GM21360 (cell line): ENCODE measurements at regions not wholly inside any gene's neighbourhood (a gene's known extent, or its start where the extent isn't known, plus 50 kb on each side); places are given as distances from the start of the nearest gene placed in this dataset.
"Not testable (repeated sequence)": the region's sequence is repeated elsewhere in the genome, so short reads cannot be mapped to it uniquely, and the experiment has no call there.

Experiments
- ATAC-seq: cut with Tn5 transposase; IDR thresholded peaks from one replicate; pipeline ENCODE4 v1.9.1; 2021; ENCODE audit warnings: mild to moderate bottlenecking, moderate library complexity; ENCODE audit not compliant: unreplicated experiment

- ATAC-seq: not testable (repeated sequence)
Observed at GRCh38 chr1:29604796-29605195, 368.5 kb downstream of the PTPRU start.

GRCh38 chr1:29603622-29604021 lies 367.3 kb downstream of the PTPRU start:
- ATAC-seq: no peak

DNA sequence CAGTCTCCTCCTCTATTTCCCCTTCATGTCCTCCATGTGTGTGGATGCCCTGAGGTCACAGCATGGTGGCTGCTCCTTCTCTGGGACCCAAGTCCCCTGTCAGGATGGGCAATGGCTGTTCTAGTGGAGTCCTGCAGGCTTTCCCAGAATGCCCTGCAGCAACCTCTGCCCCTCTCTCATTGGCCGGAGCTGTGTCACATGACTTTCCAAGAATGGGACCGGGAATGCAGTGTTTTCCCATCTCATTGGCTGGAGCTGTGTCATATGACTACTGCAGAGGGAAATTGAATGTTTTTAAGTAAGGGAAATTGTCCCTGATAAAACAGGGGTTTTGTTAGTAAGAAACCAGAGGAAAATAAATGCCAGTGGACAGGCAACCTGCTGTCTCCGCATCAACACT lies 365.9 kb downstream of the PTPRU start:
- ATAC-seq: no peak

DNA sequence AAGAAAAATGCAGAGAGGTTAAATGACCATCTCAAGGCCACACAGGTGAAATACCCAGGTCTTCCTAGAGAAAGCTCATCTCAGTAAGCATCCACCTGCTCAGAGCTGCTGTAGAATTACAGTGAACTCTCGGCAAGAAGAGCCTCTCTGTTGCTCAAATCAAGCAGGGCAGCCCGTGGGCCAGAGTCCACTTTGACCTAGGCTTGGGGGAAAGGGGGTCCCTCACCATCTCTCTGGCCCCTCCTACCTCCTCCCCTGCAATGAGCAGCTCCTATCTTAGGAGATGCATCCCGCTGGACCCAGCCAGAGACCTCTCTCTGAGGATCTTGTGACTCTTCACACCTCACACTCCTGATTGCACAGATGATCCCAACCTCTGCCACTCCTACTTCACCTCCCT lies 364.7 kb downstream of the PTPRU start:
- ATAC-seq: no peak

DNA sequence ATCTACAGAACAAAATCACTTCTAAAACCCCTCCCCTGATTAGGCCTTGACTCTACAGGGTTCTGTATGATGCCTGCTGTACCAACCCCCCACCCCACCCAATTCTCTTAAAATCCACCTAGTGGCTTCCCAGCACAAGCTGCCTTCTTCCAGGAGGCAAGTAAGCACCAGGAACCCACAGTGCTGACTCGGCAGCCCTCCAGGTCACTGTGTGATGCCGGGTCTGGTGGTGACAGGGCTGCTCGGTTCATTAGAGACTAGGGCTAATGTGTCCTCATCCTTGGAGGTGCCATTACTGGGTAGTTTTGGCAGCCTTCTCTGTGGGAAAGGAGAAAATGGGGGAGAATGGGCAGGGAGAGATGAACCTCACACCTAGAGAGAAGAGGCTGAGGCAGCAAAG lies 363.5 kb downstream of the PTPRU start:
- ATAC-seq: no peak

DNA sequence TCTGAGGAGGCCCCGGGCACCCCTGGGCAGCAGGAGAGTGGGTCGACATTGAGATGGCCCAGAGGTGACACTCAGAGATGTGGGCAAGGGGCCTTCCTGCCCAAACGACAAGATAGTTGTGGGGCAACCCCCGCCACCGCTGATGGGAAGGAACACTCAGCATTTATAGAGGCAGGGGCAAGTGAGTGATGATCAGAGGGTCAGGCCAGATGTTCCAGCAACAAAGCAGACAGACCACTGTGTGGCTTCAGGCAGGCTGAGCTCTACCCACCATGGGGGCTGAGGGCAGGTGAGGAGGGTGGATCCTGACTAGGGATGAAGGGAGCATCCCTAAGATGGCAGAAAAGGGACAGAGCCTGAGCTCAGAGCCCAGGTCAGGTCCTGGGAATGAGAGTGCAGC lies 362.7 kb downstream of the PTPRU start:
- ATAC-seq: no peak

GRCh38 chr1:29597861-29598260 lies 361.5 kb downstream of the PTPRU start:
- ATAC-seq: no peak

DNA sequence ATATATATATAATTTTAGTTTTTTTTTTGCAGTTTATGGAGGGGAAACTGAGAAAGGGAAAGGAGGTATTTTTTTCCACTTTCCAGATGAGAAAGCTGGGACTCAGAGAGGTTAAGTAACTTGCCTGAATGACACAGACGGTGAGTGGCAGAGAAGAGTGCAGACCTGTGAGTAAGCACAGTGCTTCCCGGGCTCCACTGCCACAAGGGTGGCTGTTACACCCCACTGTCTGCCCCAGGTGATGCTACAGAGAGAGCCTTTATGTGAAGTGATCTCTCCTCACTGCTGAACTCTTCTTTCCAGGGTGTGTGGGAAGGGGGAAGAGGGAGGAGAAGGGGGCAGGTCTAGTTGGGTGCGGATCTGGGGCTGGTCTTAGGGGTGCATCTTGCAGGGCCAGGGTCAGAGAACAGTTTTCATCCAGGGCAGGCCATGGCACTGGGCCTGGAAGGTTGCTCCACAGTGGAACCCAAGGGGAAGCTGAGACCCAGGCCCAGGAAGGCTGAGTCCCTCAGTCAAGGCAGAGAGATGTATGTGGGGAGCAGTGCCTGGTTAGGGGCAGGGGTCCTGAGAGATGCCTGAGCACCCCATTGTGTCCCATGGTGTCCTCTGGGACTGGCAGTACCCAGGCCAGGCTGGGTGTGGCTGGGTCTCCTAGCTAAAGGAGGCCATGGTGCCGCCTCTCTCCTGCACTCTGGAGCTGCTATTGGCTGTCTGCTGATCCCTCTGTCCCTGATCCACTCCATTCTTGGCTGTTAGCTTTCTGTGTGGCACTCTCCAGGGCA lies 357.5 kb downstream of the PTPRU start:
- ATAC-seq: no peak

DNA sequence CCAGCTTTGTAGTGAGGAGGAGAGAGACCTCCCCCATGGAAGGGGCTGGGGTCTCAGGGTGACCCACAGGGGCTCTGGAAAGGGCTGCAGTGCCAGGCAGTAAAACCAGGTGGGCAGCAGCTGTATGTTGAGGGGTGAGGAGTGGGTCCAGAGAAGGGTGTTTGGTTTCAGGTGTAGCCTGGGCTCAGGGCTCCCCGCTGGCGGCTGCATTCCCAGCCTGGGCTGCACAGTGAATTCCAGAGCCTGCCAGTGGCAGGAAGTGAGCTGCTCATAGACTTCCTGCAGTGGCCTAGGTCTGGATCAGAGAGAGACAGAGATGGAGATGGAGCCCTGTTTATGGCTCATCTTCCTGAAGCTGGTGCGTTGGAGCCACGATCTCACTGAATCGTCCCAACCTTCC lies 356.4 kb downstream of the PTPRU start:
- no peak for ATAC-seq

DNA sequence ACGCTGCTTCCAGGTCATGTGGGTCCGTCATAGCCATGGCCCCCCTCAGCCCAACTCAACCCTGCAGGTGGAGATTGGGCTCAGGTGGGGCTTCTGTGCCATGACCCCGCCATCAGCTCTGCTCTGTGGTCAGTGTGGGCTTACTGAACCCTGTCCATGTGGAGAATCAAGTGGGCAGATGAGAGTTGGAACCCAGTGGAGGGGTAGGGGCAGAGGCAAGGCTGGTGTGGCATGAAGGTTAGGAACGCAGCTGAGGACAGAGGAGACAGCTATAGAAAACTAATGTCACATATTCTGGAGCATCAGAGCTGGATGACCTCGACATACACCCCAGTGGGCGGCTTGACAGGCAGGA lies 355.9 kb downstream of the PTPRU start:
- no peak for ATAC-seq

DNA sequence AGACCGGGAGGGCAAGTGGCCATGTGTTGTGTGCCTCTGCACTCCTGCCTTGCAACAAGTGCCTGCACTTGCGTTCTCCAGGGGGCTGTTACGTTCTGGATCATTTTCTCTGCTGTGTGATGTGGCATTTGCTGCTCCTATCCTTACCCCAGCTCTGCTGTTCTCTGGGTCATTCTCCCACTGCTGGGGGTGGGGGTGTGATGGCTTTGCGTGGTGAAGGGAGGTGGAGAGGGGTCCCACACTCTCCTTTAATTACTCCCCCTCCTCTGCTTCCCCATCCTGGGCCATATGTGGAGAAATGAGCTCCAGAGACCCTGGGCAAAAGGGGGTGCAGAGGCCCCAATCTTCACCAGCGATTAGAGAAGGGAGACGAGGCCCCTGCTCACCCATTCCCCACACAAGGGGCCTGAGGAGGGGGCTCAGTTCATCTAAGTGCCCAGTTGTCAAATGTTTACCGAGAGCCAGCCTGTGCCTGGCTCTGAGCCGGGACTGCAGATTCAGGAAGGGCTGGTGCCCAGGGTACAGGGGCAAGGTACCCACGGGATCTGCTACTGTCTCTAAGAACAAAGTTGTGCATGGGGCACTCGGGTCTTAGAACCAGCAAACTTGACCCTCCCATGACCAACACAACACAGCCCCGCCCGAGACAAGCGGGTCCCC lies 355.4 kb downstream of the PTPRU start:
- ATAC-seq: no peak

- no peak for ATAC-seq
Observed at GRCh38 chr1:29590583-29591565, 354.6 kb downstream of the PTPRU start.

- not testable (repeated sequence) for ATAC-seq
Observed at GRCh38 chr1:29589716-29590115, 353.4 kb downstream of the PTPRU start.

- ATAC-seq: no peak
Observed at GRCh38 chr1:29586991-29587745, 350.8 kb downstream of the PTPRU start.

- no peak for ATAC-seq
Observed at GRCh38 chr1:29586215-29586614, 349.9 kb downstream of the PTPRU start.

DNA sequence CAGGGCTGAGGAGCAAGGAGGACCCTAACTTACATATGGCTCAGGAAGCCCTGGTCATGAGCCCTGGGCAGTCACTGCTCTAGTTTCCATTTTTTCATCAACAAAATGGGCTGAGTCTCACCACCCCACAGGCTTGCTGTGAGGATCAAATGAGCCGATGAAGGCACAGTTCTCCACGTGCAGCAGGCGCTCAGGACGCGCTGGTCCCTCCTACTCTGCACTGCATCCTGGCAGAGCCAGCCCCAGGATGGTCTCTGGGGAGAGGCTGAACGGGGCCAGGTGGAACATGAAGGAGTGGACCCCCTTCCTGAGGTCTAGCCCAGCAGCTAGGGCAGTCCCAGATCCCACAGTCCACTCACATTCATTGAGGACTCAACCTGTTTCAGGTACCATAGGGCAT lies 349.3 kb downstream of the PTPRU start:
- ATAC-seq: no peak

GRCh38 chr1:29585201-29585600 lies 348.9 kb downstream of the PTPRU start:
- ATAC-seq: no peak

DNA sequence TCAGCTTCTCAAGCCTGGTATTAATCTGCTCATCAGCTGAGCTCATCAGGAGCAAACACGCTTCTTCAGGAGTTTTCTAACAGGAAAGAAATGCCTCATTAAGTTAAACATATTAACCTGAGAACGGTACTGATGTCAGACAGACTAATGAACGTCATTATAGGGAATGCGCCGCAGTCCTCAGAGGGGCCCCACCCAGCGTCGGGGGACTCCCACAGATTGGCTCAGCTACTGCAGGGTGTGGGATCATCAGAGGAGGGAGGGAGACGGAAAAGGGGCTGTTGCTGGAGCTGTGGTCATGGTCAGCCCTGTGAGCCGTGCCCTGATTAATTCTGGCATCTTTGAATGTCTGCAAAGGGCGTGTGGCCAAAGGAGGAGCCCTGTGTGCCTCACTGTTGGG lies 348.5 kb downstream of the PTPRU start:
- no peak for ATAC-seq

DNA sequence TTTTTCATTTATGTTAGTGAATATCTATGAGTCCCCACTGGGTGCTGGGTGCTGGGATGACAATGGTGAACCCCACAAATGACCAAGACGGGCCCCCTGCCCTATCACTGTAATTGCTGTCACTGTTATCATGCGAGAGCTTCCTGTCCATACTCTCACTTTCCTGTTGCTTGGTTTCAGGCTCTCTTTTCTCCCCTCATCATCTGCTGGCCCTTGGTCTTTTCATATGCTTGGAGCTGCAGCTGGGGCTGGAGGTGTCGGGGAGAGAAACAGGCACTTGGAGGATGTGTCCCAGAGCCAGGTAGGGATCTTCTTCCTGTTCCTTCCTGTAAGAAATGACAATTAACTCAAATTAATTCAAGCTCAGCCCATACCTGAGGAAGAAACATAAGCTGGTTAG lies 348.0 kb downstream of the PTPRU start:
- ATAC-seq: no peak

DNA sequence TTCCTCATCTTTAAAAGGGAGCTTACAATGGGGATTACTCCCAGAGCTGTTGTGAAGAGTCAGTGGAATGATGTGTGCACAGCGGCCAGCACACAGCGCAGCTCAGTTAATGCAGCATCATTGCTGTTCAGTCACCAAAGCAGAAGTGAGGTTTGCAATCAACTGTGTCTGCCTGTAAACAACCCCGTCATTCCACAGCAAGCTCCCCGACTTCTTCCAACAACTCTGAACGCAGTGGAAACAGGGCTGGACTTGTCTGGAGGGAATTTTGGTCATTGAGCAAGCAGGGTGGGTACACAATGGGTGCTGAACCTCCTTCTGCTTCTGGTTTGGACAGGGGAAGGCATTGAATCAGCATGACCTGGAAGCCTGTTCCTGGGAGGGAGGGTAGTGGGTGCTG lies 347.4 kb downstream of the PTPRU start:
- no peak for ATAC-seq

DNA sequence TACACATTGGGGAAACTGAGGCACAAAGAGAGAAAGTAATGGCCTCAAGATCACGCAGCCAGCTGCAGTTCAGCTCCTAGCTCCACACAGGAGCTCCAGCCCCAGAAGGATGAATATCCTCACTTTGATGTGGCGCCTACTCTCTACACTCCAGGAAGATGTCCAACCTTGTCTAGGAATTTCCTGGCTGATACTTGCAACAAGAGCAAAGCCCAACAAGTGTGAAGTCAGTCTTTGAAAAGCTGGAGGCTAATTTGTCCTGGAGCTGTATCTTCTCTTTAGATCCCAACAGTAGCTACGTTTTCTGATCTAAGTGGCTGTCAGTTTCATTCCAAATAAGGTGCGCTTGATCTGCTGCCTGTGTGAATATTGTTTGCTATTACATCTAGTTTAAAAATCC lies 344.9 kb downstream of the PTPRU start:
- no peak for ATAC-seq
